Keratinocyte (primary cell): ENCODE measurements at regions not wholly inside any gene's neighbourhood (a gene's known extent, or its start where the extent isn't known, plus 50 kb on each side); places are given as distances from the start of the nearest gene placed in this dataset.

Source experiments
- EZH2 ChIP-seq: IDR thresholded peaks from one replicate; pipeline ENCODE4 v1.6.1; 2012; ENCODE audit warnings: inconsistent platforms, mild to moderate bottlenecking, low read length, moderate library complexity
- TF ChIP-seq, protein P1 (sequence below), 3 experiments: IDR thresholded peaks in 1 of 3; conservative IDR thresholded peaks in 1 of 3; optimal IDR thresholded peaks in 1 of 3; 2 replicates in 2 of 3; 3 replicates in 1 of 3; pipeline versions ENCODE3 to v1.5.1; 2011; ENCODE audit warnings: low read length in 3 of 3, mild to moderate bottlenecking in 3 of 3, moderate library complexity in 2 of 3, control low read depth in 1 of 3, inconsistent platforms in 1 of 3; ENCODE audit not compliant: insufficient read depth in 2 of 3; ENCODE audit errors: extremely low read depth in 1 of 3

DNA sequence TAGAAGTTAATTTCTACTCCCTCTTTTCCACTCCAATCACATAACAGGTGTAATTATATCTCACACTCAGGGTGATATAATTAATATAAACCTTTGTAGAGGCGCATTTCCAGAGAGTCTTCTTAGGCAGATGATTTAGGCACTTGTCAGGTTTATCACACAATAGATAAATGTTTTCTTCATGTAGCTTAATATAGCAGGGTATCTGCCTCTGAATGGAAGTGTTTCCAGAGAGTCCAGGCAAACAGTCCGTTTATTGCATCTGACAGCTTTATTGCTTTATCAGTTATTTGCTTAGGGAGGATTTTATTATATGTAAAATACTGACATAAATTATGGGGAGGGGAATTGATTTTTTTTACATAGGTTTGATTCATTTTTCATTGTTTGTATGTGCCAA is 766.3 kb downstream of the SLC4A3 start:
- TF ChIP-seq, protein P1, sequence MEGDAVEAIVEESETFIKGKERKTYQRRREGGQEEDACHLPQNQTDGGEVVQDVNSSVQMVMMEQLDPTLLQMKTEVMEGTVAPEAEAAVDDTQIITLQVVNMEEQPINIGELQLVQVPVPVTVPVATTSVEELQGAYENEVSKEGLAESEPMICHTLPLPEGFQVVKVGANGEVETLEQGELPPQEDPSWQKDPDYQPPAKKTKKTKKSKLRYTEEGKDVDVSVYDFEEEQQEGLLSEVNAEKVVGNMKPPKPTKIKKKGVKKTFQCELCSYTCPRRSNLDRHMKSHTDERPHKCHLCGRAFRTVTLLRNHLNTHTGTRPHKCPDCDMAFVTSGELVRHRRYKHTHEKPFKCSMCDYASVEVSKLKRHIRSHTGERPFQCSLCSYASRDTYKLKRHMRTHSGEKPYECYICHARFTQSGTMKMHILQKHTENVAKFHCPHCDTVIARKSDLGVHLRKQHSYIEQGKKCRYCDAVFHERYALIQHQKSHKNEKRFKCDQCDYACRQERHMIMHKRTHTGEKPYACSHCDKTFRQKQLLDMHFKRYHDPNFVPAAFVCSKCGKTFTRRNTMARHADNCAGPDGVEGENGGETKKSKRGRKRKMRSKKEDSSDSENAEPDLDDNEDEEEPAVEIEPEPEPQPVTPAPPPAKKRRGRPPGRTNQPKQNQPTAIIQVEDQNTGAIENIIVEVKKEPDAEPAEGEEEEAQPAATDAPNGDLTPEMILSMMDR (optimal IDR thresholded peaks at IDR 0.05 in 1 of 3, IDR thresholded peaks at IDR 0.05 in 1 of 3, conservative IDR thresholded peaks at IDR 0.05 in 1 of 3; ENCODE audit: extremely low read depth in 1 of 3, insufficient read depth in 2 of 3, low read length in 3 of 3) = no peak
- TF ChIP-seq EZH2 = no peak
